ENCODE measurements at regions not wholly inside any gene's neighbourhood (a gene's known extent, or its start where the extent isn't known, plus 50 kb on each side); places are given as distances from the start of the nearest gene placed in this dataset.
"Not testable (repeated sequence)": the region's sequence is repeated elsewhere in the genome, so short reads cannot be mapped to it uniquely, and the experiment has no call there.

DNA sequence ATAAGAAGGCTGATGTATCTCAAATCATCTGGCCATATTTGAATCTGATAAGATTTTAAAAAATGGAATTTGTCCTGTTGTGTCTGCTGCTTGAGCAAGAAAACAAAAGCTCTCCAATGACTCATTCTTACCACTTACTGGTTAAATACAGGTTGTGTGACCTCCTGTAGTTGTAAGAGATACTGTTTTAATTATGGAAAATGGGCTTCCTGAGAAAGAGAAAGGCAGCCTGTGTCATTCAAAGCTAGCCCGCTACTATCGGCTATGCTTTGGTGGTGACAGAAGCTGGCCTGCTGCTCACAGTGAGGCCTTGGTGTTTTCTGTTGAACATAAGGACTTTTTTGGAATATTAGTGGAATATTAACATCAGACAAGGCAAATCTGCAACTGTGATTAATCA, 1722.1 kb upstream of the PCDH10 start:
- DNase-seq: no peak

DNA sequence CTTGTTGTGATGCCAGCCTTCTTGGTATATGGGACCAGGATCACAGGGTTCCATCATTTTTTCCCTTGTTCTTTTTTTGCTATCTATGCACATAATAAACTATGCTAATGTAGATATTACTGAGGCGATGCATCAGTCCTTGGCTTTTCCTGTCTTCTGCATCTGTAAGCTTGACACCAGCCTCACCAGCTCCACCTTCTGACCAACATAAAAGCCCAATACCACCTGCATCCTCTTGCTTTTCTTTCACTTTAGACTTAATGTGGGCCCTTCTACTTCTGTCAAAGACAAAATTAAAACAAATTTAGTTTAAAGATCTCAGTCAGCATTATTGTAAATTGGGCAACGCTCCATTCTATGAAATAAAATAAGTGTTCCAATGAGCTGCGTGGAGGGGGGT, 1718.8 kb upstream of the PCDH10 start:
- no peak for DNase-seq

DNA sequence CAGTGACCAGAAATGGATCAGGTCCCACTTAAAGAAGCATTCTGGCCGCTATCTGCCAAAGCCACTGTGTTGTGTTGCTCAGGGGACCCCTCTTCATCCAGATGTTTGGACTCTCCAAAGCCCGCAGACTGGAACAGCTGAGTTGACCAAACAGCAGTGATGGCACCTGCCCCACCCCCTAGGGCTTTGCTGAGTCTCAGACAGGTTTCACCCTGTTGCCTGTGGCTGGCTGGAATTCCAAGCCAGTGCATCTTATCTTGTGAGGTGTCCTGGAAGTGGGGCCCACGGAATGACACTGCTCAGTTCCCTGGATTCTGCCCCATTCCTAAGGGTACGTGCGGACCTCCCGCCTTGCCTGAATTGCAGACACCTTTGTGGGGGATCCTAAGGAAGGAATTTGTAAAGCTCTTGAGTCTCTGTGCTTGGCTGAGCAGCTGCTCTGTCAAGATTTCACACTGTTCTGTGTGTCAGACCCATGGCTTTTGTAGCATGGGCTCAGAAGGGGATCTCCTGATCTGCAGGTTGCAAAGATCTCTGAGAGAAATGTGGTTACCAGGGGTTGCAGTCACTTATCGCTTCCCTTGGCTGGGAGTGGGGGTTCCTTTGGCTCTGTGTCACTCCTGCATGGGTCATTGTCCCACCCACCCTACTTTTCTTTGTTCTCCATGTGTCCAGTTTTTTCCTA, 1707.9 kb upstream of the PCDH10 start:
- DNase-seq: no peak

DNA sequence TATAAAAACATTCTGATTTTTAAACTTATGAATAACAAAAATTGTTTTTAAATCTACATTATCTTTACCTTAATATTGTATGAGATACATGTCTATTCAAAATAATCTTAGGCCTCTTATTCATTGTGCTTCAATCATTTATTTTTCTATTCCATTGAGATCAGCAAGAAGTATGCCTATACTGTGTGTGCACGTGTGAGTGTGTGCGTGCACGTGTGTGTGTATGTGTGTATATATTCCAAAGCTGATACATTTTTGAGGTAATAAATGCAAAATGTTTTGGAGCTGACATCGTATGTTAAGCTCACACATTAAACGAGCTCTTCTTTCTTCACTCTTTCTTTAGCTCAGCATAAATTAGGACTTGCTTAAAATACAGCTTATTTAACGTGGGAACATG, 1701.2 kb upstream of the PCDH10 start:
- DNase-seq: no peak

DNA sequence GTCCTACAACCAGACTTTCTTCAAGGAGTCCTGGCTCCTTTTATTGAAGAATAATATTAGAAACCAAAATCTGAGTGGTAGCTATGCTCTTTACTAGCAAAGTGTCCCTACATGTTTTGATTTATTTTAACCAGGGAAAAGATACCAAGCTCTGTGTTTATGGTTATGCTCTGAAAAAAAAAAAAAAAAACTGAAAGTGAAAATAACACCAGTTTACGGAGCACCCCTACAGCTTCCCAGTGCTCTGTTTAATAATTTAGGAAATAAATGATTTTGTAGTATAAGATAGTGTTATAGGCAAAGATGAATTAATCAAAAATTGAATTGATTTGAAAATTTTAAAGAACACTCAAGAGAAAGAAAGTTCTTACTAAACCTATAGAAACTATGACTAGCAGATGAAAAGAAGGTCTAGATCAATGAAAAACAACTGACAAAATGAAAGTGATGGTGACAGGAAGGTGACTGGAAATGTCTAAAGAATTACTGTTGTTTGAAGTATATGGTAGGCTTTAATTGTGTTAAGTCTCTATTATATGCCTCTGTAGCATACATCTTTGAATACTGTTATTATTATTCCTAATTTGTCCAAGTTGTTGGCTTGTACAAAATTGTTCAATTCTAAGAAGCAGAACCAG, 1698.4 kb upstream of the PCDH10 start:
- no peak for DNase-seq

DNA sequence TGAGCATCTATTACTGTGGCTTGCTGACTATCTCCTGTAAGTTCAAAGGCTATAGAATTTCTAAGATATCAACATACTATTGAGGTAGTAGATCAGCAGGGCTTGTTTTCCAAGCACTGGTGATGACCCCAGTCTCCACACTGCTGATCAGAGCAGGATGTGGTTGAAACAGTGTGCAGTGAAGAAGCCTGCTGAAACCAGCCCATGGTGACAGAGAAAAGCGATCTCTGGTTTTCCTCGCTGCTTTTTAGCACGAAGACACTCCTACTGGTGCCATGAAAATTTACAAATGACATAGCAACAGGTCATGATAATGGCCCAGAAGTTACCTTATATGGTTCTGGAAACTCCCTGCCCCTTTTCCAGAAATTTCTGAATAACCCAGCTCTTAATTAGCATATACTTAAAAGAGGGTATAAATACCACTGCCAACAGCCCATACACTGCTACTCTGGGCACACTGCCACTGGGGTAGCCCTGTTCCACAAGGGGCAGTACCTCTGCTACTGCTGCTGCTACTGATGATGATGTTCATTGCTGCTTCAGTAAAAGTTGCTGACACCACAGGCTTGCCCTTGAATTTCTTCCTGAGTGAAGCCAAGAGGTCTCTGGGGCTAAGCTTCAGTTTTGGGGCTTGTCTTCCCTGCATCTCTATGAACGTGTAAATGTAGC, 1689.5 kb upstream of the PCDH10 start:
- no peak for DNase-seq

DNA sequence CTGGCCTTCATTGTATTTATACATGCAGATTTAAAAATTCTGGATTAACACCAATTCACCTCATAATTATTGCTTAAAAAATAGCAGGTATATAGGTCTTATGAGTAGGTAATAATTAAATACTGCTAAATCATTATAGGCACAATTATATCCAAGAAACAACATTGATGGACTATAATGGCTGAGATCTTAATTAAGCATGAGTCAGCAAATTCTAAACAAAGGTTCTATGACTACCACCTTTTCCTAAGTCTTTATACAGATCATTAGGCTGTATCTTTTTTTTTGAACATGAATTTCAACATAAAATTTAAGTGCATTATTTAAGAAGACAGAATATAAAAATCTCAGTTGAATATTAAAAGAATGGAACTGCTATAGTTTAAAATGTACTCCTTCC, 1678.7 kb upstream of the PCDH10 start:
- no peak for DNase-seq

DNA sequence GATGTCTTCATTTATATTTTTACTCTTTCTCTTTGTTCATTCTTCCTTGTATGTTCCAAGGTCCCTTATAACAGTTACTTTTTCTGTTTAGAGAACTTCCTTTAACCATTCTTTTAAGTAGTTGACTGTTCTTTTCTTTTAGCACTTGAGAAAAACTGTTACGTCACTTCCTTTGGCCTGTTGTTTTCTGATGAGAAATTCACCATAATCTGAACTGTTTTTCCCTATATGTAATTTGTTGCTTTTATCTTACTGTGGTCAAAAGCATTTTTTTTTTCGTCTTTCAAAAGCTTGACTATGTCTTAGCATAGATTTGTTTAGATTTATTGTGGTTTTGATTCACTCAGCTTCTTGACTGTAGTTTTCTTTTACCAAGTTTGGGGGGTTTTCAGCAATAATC, 1660.3 kb upstream of the PCDH10 start:
- no peak for DNase-seq

DNA sequence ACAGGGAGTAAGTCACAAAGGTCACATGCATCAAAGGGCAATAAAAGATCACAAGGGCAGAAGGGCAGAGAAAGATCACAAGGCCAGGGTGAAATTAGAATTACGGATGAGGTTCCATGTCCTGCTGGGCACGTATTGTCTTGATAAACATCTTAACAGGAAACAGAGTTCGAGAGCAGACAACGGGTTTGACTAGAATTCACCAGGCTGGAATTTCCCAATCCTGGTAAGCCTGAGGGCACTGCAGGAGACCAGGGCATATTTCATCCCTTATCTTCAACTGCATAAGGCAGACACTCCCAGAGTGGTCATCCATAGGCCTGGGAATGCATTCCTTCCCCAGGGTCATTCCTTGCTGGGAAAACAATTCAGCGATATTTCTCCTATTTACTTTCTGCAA, 1652.9 kb upstream of the PCDH10 start:
- DNase-seq: not testable (repeated sequence)

DNA sequence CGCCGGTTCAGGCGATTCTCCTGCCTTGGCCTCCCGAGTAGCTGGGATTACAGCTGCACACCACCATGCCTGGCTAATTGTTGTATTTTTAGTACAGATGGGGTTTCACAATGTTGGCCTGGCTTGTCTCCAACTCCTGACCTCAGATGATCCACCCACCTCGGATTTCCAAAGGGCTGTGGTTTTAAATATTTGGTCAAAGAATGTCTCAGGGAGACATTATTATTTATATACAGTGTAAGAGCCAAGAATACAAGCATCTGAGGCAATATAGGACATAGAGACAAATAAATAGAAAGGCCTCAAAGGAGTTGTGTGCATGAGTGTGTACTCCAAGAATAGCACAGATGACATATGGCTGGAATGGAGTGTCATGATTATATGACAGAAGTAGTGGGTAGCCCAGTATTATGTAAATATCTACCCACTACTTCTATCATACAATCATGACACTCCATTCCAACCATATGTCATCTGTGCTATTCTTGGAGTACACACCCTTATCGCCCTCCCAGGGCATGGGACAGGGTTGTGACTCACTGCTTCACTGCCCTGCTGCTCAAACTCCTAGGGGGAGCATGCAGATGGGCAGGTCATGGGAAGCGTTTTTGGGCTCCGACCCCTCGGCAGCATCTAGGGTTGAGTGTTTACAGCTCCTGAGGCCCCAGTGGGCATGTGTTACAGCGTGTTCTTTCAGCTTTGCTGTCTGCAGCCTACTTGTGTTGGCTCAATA, 1649.8 kb upstream of the PCDH10 start:
- DNase-seq: peak in 2 of 56 donors; percentile 0 to 2

DNA sequence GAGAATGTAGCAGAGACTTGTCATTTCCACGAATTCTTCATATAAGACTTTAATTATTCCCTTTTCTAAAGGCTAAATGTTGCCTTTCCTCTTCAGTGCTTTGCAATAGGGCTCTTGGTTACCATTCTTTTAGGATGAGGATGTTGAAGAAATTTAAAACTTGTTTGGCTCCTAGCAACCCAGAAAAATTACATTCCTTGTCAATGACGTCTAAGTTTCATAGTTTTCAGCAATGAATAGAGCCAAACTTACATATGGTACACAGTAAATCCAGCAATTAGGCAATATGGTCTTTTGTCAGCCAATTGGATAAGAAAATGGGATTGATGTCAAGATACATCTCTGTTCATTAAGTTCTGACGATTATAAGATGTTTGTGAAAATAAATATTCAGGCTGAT, 1639.6 kb upstream of the PCDH10 start:
- no peak for DNase-seq

DNA sequence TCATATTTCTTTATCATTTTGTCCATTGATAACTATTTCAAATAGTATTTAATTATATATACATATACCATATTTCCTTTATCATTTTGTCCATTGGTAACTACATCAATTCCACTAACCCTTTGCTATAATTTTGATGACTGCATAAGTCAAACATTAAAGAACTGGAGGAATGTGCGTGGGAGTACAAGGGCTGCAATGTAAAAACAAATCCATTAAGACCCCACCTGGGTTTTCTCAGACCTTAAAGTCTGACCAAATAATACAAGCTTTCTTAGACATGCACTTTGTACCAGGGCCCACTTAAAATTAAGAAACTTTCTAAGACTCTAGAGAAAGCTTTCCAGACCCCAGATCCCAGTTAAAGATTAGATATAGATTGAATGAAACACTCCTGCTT, 1622.4 kb upstream of the PCDH10 start:
- no peak for DNase-seq

DNA sequence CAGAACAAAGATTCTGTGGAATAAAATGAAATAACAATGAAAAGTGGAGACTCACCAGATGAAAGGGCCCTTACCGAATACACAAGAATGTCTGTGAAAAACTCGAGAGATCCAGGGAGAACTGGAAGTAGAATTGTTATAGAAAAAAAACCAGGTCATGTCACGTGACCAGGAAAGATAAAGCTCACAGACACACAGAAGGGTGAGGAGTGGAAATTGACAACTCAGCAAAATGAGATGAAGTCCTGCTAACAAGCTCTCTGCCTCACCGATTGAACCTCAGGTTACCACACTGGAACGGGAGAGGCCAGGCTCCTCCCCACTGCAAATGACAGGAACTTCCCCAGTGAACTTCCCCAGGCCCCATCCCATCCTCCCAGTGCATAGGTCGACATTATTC, 1618.0 kb upstream of the PCDH10 start:
- no peak for DNase-seq

DNA sequence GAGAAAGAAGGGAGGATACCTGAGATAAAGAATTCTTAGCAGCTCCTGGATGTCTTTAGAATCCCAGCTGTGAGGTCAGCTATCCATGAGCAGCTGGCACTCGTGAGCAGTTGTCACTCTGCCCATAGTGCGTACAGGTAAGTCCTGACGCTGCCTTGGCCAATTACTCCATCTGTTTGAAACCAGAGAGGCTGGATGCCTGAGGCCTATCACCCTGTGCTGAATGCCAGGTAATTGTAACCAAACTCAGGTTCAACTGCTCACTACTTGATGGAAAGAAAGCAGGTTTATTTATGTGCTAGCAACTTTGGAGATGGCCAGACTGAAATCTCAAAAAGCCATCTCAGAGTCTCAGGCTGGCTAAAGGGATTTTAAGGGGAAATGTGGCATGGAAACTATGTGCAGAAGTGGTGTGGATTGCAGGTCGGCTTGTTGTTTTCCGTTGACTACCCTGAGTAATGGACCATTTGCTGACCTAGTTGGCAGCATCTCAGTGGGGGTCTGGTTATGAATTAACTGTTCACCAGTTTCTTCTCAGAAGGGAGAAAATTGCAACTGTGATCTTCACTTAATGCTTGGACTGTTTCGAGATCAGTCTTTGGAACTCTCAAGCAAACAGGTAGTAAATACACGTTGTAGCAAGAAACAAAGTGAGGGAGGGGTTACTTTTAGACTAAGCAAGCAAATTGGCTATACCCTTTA, 1614.0 kb upstream of the PCDH10 start:
- DNase-seq: no peak

DNA sequence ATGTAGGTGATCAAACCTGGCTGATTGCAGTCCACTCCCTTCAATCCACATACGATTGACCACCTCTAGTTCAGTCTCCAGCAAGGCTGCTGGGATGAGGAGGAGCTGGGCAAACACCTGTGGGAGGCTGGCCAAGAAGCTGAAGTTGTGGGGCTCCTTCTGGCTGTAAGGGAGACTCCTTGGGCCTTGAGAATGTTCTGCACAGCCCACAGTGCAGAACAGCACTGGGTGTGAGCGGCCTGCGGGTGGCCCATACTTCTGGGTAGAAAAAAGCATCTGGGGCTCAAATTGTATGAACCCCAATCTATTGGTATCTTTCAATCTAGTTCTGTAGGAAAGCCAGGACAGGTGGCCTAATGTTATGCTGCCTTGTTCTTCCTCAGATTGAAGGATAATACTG, 1608.8 kb upstream of the PCDH10 start:
- DNase-seq: no peak

DNA sequence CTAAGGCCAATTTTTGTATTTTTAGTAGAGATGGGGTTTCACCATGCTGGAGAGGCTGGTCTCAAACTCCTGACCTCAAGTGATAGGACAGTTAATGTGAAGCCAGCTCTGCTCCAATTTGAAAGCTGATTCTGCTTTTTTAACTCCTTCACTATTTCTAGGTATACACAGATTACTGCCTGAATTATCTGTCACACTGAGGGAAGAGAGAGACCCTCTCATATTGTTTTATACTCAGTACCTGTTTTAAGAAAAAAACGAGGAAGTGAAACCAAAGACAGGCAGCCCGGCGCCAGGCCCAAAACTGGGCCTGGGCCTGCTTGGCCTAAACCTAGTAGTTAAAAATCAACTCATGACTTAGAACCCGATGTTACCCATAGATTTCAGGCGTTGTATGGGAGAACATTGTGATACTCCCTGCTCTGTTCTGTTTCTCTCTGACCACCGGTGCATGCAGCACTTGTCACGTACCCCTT, 1601.5 kb upstream of the PCDH10 start:
- DNase-seq: no peak

DNA sequence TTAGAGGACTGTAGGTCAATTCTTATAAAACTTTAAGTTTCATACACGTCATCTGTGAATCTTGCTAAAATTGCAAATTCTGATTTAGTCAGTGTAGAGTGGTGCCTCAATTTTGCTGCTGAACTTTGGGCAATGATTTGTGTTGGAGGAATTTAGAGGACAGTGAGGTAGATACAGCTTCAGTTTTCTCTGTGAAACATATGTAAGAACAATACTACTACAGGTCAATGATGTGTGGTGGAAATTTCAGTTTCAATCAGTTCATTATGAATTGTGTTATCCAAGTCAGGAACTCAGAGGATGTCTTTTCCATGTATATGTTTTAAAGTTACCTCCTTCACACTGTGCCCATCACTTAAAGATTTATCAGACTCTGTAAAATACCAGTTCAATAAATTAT, 1597.8 kb upstream of the PCDH10 start:
- no peak for DNase-seq

DNA sequence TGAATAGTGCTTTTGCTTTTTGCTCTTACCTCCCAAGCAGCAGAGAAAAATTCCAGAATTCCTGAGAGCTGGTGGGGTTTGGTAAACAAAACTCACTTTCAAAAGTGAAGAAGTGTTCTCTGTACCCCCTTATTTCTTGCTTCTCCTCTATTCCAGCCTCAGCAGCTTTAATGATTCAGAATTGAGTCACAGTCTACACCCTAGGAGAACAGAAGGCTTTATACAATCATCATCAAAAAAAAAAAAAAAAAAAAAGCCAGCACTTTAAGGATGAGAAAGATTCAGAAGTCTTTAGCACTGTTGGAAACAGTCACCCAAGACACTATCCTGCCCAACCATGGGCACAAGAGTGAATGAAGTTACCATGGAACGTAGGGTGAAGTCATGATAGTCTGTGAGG, 1583.1 kb upstream of the PCDH10 start:
- DNase-seq: no peak

DNA sequence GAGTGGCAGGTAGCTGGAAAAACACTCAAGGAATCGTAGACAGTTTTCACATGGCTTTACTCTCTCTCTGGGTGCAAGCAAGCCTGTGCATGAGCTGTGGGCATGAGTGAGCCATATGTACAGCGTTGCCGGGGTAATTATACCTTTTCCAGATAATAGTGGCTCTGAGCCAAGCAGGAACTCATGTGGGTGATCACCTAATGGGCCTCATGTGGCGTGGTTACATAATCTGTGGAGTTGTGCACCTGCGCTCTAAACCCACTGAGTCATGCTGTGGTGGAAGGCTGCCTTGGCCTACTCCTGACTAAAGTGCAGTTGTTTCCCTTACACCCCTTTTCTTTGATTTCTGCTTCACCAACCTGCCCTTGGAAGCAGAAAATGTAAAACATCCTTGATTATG, 1564.5 kb upstream of the PCDH10 start:
- DNase-seq: no peak

DNA sequence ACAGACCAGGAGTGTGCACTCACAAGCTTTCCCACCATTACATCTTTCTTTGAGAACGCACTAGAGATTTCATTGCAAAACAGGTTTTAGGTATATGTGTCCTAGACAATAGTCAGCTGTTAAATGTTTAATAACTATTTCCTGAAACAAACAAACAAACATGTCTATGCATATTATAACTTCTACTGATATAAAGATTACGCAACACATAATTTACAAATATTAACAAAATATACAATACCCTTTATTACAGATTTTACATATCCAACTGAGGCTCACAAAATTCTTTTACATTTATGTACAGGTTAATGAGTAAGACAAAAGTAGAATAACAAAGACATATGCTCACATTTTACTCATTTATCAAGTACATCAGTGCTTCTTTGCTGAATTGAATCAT, 1554.0 kb upstream of the PCDH10 start:
- DNase-seq: no peak

DNA sequence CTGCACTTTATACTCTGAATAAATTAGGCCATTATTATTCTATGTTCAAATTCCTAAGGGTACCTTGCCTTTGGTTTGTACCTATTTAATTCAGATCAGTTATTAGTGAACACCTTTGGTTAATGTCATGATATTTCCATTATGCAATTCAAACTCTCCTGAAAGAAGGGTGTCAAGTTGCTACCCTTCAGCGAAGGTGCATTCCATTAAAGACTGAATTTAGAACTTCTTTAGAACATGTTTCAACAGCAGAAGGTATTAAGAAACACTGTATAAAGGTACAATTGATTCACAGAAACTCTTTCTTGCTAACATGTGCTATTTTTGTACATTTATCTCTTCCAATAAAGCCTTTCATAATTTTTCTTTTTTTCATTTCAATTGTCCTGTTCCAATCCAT, 1545.4 kb upstream of the PCDH10 start:
- DNase-seq: no peak

DNA sequence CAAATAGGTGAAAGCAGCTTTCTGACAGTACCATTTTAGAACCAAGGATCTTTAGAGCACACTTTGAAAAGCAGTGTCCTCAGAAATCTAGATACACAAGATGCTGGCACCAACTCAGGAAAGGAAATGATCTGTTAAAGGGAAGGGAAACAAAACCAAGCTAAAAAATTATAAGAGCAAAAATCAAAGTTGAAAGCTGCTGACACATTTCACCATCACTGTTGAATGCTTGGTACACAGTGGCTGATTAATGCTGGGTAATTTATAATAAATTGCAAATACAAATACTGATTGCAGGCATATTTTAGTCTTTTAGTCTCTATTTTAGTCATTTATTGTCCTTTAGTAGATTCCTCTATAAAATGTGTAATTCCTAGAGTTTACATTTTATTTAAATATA, 1540.1 kb upstream of the PCDH10 start:
- DNase-seq: no peak

Measured in amygdala (tissue), 56 donors.